Stimulated activated CD4-positive, alpha-beta T cell treated with anti-CD3 and anti-CD28 coated beads, Interleukin-1b, Interleukin-23, amount 100 ng/mL, for 48 hours (primary cell): ENCODE measurements at regions not wholly inside any gene's neighbourhood (a gene's known extent, or its start where the extent isn't known, plus 50 kb on each side); places are given as distances from the start of the nearest gene placed in this dataset.
"Not testable (repeated sequence)": the region's sequence is repeated elsewhere in the genome, so short reads cannot be mapped to it uniquely, and the experiment has no call there.

ENCODE experiments used
- DNase-seq: peaks from one replicate; pipeline ENCODE4 v3.0.0-alpha.2; 2020

DNA sequence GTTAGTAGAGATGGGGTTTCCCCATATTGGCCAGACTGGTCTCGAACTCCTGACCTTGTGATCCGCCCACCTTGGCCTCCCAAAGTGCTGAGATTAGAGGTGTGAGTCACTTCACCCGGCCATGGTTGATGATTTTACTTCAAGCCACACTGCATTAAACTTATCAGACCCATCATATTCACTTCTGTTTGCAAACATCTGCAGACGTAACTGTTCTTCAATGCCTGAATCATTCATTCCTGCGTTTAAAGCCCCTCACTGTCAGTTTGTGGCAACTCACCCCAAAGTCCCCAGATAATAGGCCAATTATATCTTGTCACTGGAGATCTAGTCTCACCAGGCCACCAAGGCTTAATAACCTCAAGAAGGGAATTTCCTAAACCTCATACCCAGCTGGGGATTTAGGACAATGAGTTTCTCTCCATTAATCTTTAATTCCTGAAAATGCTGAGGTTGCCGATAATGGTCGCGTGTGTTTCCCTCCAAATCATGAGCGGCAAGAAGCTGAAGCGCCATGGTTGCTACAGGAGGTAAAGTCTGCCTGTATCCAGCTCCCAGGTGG is 229.6 kb downstream of the LY86 start:
- DNase-seq, result no peak

DNA sequence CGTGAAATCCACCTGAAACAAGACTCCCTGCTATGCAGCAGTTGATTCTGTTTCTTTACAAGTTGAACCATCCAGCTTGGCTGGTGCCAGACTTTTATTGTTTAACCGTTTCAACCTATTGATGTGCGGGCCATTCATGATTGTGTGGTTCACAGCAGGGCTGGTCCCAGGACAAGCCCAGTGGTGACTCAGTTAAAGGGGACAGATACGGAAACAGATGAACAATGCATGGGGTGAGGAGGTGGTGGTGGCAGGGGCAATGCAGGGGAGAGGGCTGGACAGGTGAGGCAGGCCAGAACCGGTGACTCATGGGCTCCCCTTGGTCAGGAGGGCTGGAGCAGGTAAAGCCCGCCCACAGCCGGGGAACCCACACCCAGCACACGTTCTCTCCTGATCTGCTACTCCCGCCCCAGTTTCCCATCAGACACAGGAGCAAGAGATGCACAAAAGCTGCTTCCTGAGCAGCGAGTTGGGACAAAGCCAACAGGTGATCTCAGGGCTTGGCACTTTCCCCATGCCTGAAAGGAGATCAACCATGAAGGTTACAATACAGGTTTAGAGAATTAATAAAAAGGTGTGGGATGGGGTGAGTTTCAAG is 232.2 kb downstream of the LY86 start:
- no peak for DNase-seq

- no peak for DNase-seq
Observed at GRCh38 chr6:6821639-6822261, 233.2 kb downstream of the LY86 start.

- DNase-seq, result no peak
Observed at GRCh38 chr6:6823030-6823429, 234.5 kb downstream of the LY86 start.

GRCh38 chr6:6823568-6824224 is 235.2 kb downstream of the LY86 start:
- no peak for DNase-seq

DNA sequence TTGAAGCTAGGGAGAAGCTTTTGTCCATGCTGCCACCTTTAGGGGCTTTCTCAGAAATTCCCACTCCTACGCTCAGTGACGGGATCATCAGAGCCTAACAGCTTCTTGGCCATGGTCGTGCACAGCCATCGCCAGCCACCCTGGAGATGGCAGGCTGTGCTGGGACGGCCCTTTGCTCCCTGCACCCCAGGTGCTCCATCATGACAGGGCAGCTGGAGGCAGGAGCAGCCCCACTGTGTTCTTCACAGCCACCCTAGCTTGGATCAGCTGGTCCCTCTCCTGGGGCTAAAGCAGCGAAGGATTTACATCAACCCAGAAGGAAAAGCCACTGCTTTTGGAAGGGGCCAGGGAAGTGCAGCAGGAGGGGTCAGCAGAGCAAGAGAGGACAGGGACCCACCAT is 235.9 kb downstream of the LY86 start:
- DNase-seq, result no peak

DNA sequence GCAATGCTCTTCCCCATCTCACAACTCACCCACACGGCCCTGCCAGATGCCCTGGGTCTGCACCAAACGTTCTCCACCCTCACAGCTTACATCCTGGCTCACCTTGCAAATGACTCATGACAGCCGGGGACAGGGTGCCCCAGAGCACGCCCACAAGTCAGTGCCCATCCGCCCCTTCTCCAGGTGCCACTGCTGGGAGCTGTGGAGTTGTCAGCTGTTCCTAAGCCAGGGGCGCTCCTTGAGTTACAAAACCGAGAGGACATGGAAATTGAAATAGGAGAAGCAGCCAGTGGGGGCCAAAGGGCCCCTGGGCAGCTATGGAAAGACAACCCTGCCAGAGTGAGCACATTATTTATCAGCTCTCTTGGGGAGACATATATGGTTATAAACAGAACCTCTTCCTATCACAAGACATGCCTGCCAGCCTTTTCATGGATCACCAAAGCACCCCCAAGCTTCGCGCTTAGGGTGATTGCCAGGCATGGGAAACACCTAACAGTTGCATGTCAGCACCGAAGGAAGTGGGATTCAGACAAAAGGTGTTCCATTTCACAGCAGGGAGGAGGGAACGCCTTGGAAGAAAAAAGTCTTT is 236.8 kb downstream of the LY86 start:
- no peak for DNase-seq

DNA sequence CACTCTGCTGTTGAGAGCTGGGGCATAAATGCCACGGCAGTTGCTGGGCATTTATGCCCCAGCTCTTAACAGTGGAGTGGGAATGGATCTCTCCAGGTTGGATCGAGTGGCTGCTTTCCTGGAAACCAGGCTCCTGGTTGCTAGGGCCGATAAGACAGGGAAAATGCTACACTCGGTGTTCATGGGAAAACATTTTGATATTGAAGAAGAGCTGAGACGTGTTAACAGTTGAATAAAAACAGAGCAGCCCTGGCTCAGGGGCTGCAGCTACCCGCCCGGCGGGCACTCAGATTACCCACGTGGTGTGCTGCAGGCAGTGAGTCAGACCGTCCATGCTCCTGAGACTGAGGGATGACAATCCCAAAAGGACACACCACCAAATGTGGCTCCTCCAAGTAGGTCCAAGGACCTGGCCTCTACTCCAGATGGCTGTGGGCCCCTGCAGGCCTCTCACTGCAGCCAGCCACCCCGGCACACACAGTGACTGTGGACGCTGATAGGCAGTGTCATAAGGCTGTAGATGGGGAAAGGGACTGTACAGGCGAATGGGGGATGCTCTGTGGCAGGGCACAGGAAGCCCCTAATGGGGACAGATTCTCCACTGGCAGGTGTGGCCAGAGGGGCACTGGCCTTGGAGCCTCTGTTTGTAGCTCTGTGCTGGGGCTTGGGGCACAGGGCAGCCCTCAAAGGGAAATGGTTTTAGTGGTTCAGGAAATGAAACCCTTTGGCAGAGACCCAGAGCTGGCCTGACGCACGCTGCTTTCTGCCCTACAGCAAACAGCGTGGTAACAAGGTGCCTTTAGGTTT is 237.8 kb downstream of the LY86 start:
- no peak for DNase-seq

- DNase-seq, result no peak
Observed at GRCh38 chr6:6826961-6827360, 238.4 kb downstream of the LY86 start.

GRCh38 chr6:6829872-6830685 is 241.6 kb downstream of the LY86 start:
- DNase-seq, result no peak

- not testable (repeated sequence) for DNase-seq
Observed at GRCh38 chr6:6830686-6831063, 242.2 kb downstream of the LY86 start.

DNA sequence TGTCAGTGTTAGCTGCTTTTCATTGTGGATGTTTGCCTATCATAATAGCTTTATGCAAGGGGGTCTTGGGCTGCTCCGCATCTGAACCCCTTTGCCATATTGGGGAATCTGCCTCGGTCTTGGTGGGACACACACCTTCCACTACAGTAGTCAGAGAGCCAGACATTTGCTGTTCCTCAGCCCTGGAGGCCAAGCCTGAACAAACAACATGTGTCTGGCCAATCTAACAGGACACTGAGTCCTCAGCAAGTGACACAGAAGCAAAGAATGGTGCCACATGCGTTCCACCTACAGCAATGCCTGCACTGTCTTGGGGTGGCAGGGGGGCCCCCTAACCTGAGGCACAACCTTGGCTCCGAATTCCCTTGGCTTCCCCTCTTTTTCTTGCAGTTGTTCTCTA is 243.9 kb downstream of the LY86 start:
- no peak for DNase-seq

GRCh38 chr6:6834356-6835222 is 246.1 kb downstream of the LY86 start:
- DNase-seq, result no peak

DNA sequence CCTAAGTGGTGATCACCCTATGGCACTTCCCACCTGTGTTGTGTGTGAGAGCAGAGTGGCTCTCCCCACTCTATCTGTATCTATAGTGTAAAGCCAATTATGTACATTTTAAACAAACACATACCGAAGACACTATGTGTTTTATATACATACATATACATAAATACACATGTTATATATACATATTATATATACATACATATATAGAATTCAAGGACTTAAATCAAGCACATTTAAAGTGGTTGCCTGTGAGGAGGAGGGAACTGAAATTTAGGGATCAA is 246.6 kb downstream of the LY86 start:
- no peak for DNase-seq

DNA sequence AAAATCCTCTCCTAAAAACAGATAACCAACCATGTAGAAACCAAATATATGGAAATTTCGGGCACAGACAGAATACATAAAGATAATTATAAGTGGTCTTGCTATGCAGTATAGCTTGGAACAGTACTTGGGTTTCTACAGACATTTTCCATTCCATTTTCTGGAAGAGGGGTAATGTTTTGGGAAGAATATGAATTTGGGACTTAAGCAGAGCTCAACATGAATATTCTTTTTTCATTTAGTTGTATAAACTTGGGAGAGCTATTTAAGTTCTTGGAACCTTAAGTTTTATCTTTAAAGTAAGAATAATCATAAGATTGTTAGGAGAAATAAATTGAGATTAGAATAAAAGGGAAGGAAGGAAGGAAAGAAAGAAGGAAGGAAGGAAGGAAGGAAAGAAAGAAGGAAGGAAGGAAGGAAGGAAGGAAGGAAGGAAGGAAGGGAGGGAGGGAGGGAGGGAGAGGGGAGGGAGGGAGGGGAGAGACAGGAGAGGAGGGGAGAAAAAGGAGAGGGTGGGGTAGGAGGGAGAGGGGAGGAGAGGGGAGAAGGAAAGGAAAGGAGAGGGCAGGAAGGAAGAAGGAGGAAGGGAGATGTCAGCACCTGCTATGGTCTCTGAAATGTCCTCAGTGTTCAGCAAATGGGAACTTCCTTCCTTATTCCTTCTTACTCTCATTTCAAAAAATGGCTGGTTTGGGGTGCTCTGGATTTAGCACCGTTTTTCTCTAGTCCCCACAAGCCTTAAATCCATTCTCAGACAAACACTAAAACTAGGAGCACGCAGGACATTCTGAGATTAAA is 248.3 kb downstream of the LY86 start:
- no peak for DNase-seq

DNA sequence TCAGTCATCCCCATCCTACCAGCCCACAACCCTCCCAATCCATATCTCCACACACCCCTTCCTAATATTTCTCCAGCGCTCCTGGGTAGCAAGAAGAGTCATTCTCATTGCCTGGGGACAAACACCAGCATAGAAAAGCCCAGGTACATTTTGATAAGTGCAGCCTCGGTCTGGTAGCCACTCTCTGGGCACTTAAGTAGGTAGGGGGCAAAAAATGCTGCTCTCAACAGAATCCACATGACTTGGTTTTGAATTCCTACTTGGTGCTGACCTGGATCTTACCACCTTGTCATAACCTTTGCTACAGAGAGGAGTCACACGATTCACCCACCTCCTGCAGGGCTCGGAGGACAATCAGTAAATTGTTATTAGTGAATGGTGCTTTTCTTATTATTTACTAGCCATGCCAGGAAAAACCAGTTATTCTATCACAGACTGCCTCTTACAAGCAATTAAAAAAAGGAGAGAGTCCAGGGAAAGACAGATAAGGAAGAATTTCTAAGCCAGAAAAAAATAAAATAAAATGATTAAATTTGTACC is 249.1 kb downstream of the LY86 start:
- no peak for DNase-seq

DNA sequence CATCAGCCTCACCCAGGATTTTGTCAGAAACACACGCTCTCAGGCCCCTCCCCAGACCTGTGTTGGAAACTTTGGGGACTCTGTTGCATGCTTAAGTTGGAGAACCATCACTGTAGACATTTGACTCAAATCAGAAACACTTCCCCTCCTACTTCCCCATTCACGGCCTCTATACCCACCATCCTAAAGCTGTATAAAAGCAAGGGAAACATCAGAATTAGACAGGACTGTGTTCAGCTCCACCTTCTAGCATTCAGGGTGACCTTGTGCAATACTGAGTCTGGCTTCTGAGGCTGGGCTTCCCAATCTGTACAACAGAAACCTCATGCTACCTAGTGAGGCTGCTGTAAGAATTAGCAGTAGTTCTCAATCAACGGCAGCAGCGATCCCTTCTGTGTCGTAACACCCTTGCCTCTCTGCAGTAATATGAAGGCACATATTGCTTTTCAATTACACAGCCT is 252.3 kb downstream of the LY86 start:
- no peak for DNase-seq

- no peak for DNase-seq
Observed at GRCh38 chr6:6841571-6841970, 253.1 kb downstream of the LY86 start.

DNA sequence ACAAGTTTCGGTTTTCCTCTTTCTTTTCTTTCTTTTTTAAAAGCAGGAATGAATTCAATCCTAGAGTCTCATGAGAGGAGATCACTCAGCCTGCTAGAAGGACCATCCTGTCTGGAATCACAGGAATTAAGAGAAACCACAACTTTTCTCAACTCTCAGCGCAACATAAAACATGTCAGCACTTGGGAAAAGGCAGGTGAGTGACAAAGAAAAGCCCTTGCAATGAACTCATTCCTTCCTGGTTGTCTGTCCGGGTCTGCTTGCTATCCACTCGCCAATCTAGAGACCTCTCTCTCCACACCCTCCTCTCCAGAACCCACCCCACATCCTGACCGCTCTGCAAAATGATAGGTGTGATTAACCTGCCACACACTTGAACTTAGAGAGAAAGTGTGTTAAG is 253.8 kb downstream of the LY86 start:
- no peak for DNase-seq

DNA sequence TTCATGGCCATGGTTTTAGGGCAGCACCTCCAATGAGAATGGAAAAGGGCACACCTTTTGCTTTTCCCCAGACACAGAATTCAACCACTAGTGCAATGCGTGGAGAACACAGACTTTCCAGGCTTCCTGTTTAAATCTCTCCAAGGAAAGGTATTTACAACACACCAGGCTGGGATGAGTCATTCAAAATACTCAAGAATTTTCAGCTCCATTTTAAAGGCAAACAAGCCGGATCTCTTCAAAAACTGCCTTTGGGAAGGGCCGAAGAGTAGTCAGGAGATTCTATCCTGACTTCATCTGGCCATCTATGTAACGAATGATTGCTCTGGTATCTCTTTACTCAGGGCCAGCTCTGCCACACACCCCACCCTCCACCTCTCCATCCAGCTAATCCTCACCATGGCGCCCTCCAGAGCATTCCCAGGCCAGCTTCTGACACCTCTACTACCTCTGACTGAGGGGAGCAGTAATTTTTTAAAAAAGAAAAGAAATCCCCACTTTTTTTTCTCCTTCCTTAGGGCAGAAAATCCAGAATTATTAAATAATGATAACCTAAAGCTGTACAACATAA is 254.6 kb downstream of the LY86 start:
- DNase-seq, result no peak
